ENCODE measurements at regions not wholly inside any gene's neighbourhood (a gene's known extent, or its start where the extent isn't known, plus 50 kb on each side); places are given as distances from the start of the nearest gene placed in this dataset.

DNA sequence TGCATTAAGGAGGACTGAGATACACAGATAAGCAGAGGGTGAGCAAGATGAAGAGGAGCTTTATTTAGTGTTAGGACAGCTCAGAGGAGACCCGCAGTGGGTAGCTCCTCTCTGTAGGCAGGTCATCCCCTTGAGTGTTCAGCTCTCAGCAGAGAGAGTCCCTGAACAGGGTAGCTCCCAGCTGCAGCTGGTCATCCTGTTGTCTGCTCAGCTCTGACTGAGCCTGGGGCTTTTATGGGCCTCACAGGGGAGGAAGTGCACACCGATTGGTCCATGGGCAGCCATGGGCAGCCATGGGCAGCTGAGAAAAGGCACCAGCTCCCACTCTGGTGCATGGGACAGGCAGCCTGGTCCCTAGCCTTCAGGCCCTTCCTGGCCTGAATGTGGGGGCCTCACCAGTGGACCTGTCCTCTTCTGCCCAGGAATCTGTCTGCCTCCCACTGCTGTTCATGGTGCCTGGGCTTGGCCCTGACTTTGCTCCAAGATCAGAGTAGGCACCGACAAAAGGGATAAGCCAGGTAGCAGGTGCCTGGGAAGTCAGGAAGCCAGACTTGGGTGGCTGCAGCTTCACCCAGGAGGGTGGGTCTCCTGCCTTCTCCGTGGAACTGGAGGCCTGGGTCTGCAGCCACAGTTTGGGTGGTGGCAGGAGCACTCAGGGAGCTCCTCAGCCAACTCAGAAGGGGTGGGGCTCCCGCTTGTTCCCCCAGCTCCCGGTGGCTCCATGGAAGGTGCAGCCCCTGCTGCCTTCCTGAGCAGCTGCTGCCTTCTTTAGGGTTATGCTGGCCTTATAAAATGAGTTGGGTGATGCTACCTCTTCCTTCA, 54.7 kb downstream of the MYEOV start:
- ATAC-seq (no peak), DNase-seq (peak in 1 of 2 donors; percentile 12)
- intact Hi-C loops (cut with DNase I, micrococcal nuclease) = no loop called here

GRCh38 chr11:69350040-69350439, 56.1 kb downstream of the MYEOV start:
- ATAC-seq = no peak
- intact Hi-C loops (cut with DNase I, micrococcal nuclease) = no loop called here
- DNase-seq = no peak

- DNase-seq = no peak
- ATAC-seq = no peak
- intact Hi-C loops (cut with DNase I, micrococcal nuclease) = no loop called here
Observed at GRCh38 chr11:69350596-69350995, 56.6 kb downstream of the MYEOV start.

DNA sequence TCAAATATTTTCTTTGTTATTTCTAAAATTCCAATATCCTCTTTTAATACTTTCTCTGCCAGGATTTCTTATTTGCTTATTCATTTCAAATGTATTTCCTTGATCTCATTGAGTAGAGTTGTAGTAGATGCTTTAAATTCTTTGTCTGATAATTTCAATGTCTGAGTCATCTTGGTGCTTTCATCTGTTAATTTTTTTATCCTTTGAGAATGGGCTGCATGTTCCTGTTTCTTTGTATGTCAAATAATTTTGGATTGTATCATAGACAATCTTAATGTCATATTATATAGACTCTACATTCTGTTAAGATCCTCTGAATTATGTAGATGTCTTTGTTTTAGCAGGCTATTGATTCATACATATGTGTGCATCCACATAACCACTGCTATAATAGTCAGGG, 57.5 kb downstream of the MYEOV start:
- no peak for DNase-seq
- intact Hi-C loops (cut with DNase I, micrococcal nuclease) = no loop called here
- no peak for ATAC-seq

DNA sequence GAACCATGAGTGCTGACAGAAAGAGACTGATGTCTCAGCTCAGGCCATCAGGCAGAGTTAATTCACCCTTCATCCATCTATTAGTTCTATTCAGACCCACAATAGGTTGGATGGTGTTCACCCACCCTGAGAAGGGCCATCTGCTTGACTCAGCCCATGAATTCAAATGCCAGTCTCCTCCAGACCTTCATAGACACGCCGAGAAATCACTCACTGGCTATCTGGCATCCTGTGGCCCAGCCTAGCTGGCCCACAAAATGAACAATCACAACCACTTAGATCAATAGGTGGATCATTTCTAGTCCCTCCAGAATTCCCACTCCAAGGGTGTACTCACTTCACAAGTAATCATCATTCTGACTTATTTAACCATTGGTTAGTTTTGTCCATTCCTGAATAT, 58.2 kb downstream of the MYEOV start:
- no peak for ATAC-seq
- intact Hi-C loops (cut with DNase I, micrococcal nuclease) = no loop called here
- DNase-seq = no peak

GRCh38 chr11:69352715-69353319, 58.9 kb downstream of the MYEOV start:
- peak in 1 of 2 donors; percentile 34 for DNase-seq
- intact Hi-C loops (cut with DNase I, micrococcal nuclease) = no loop called here
- ATAC-seq = peak; percentile 96

DNA sequence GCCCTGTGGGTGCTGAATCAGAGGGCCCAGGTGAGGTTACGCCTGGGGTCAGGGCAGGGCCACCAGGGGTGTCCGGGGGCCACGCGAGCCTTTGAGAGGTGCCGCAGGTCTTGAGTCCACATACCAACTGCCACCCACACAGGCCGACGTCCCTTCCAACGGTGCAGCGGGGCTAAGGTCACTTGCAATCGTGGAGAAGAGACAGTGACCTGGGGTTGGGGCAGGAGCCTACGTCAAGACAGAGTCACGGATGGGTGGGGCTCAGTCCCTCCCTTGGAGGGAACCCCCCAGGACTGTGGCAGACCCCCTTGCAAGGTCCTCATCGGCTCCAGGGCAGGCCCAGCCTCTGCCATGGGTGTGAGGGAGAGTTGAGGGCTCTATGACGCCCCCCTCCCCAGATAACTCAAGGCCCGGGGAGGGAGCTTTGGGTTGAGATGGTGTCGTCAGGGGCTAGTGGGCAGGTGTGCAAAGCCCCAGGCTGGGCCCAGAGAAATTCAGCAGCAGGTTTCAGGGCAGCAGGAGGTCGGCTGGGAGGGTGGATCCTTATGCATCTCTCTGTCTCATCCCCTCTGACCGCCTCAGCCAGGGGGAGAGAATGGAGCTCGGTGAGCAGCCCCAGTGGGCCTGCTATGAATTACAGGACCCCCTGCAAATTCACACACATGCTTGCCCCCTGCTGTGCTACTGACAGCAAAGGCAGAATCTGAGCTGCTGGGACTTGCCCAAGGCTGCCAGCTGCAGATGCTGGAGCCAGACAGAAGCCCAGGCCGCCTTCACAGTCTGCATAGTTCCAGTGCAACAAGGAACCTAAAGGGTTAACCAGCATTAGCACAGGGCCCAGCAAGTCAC, 60.0 kb downstream of the MYEOV start:
- ATAC-seq = no peak
- peak in 1 of 2 donors; percentile 23 for DNase-seq
- intact Hi-C loops (cut with DNase I, micrococcal nuclease) = no loop called here

- no peak for ATAC-seq
Observed at GRCh38 chr11:69354545-69354897, 60.6 kb downstream of the MYEOV start.

DNA sequence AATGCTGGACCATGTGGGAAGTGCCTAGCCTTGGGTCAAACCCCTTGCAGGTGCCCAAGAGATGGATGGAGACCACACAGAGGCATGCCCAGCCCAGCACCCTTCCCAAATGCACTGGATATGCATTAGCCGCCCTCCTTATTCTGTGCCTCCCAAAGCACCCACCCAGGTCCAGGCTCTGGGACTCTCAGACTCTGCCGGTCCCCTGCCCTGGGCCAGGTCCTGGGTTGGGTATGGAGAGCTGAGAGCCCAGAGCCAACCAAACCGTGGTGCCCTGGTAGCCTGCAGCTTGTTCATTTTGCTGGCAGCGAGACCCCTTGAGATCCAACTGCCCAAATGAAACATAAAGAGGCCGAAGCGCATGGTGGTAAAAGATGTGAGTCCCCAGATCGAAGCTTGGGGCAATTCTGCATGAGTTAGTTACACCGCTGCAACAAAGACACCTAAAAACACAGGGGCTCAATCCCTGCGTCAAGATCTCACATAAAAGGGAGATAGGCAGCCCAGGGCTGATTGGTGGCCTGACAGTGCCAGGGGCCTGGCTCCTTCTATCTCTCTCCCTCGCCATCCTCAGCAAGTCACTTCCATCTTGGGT, 61.5 kb downstream of the MYEOV start:
- intact Hi-C loops (cut with DNase I, micrococcal nuclease) = no loop called here
- peak in 1 of 2 donors; percentile 14 for DNase-seq

More at GRCh38 chr11:69354545-69354897, 60.6 kb downstream of the MYEOV start:
- no peak for DNase-seq
- intact Hi-C loops (cut with DNase I, micrococcal nuclease) = no loop called here

GRCh38 chr11:69355959-69356702, 62.2 kb downstream of the MYEOV start:
- no peak for DNase-seq
- intact Hi-C loops (cut with DNase I, micrococcal nuclease) = no loop called here
- no peak for ATAC-seq

More for the DNA sequence above, 61.5 kb downstream of the MYEOV start:
- ATAC-seq = no peak

DNA sequence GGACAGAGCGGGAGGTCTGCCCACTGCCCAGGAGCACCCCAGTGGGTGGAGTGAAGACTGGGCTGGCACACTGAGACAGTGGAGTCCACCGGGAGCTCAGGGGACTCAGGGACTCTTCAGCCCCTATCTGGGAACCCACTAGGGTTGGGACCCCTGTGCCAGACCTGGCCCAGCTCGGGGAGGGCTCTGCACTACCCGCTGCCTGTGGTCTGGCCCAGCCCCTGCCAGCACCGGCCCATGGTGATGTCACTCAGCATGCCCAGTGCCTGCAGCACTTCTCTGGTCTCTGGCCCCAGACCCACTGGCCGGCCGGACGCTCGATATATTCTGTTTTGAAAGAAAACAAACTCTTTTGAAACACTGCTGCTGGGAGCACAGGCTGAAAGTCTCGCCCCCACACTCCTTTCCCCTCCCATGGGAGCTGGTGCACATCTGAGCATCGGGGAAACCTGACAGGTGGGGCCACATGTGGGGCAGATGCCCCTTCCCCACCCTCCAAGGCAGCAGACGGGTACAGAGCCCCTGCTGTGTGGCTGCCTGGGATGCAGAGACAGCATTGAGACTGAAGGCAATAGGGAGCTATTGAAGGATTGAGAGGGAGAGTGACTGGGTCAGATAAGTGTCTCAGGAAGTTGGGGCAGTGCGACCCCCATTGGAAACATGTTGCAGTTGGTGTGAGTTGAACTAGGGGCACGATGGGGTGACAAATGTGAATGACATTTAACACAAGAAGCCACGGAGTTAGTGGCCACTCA, 62.9 kb downstream of the MYEOV start:
- intact Hi-C loops (cut with DNase I, micrococcal nuclease) = no loop called here
- peak in 1 of 2 donors; percentile 22 for DNase-seq
- no peak for ATAC-seq

GRCh38 chr11:69357458-69358397, 63.8 kb downstream of the MYEOV start:
- DNase-seq (peak in 1 of 2 donors; percentile 14), ATAC-seq (no peak)
- intact Hi-C loops (cut with DNase I, micrococcal nuclease) = no loop called here

- intact Hi-C loops (cut with DNase I, micrococcal nuclease) = no loop called here
- DNase-seq (peak in 1 of 2 donors; percentile 19), ATAC-seq (no peak)
Observed at GRCh38 chr11:69358398-69359020, 64.6 kb downstream of the MYEOV start.

- ATAC-seq (no peak), DNase-seq (peak in 1 of 2 donors; percentile 2)
- intact Hi-C loops (cut with DNase I, micrococcal nuclease) = no loop called here
Observed at GRCh38 chr11:69359735-69360480, 66.0 kb downstream of the MYEOV start.

DNA sequence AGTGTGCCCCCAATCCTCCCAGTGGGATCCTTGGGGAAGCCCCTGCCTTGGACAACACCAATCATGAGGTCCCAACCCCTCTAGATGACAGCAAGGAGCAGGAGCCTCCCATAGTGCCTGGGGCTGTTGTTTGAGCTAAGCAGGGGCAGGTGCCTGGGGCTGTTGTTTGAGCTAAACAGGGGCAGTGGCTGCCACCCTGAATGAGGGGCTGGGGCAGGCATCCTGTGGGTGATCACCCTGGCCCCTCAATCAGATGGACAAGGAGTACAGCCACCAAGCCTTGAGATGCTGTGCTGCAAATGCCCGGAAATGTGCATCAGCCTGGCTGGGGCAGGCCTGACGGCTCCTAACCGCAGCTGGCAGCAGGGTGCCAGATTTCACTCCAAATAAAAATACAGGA, 66.7 kb downstream of the MYEOV start:
- intact Hi-C loops (cut with DNase I, micrococcal nuclease) = no loop called here
- DNase-seq (peak in 1 of 2 donors; percentile 17), ATAC-seq (no peak)

GRCh38 chr11:69361048-69361447, 67.1 kb downstream of the MYEOV start:
- DNase-seq (peak in 1 of 2 donors; percentile 4), ATAC-seq (no peak)
- intact Hi-C loops (cut with DNase I, micrococcal nuclease) = no loop called here
